ENCODE measurements at regions not wholly inside any gene's neighbourhood (a gene's known extent, or its start where the extent isn't known, plus 50 kb on each side); places are given as distances from the start of the nearest gene placed in this dataset.

- FAIRE-seq = no peak
- no peak for DNase-seq (ENCODE audit: low spot score in 2 of 2)
Measured at GRCh38 chr1:208747979-208748378, 503.8 kb upstream of the PLXNA2 start.

- FAIRE-seq = no peak
- DNase-seq (ENCODE audit: low spot score in 2 of 2) = no peak
Measured at GRCh38 chr1:208748387-208749165, 504.4 kb upstream of the PLXNA2 start.

- FAIRE-seq (no peak), DNase-seq (ENCODE audit: low spot score in 2 of 2) (no peak)
Measured at GRCh38 chr1:208756339-208756981, 512.3 kb upstream of the PLXNA2 start.

GRCh38 chr1:208757846-208758245, 513.7 kb upstream of the PLXNA2 start:
- FAIRE-seq (no peak), DNase-seq (ENCODE audit: low spot score in 2 of 2) (no peak)

- FAIRE-seq (no peak), DNase-seq (ENCODE audit: low spot score in 2 of 2) (no peak)
Measured at GRCh38 chr1:208759255-208759654, 515.1 kb upstream of the PLXNA2 start.

- DNase-seq (ENCODE audit: low spot score in 2 of 2) (no peak), FAIRE-seq (no peak)
Measured at GRCh38 chr1:208763971-208764370, 519.8 kb upstream of the PLXNA2 start.

GRCh38 chr1:208766832-208767231, 522.6 kb upstream of the PLXNA2 start:
- FAIRE-seq (no peak), DNase-seq (ENCODE audit: low spot score in 2 of 2) (no peak)

- no peak for DNase-seq (ENCODE audit: low spot score in 2 of 2)
- no peak for FAIRE-seq
Measured at GRCh38 chr1:208767816-208768215, 523.6 kb upstream of the PLXNA2 start.

- DNase-seq (ENCODE audit: low spot score in 2 of 2) (no peak), FAIRE-seq (no peak)
Measured at GRCh38 chr1:208772891-208773290, 528.7 kb upstream of the PLXNA2 start.

GRCh38 chr1:208775841-208776240, 531.7 kb upstream of the PLXNA2 start:
- DNase-seq (ENCODE audit: low spot score in 2 of 2) (no peak), FAIRE-seq (no peak)

- DNase-seq (ENCODE audit: low spot score in 2 of 2) (no peak), FAIRE-seq (no peak)
Measured at GRCh38 chr1:208778417-208778816, 534.2 kb upstream of the PLXNA2 start.

- no peak for DNase-seq (ENCODE audit: low spot score in 2 of 2)
Measured at GRCh38 chr1:208781391-208782045, 537.3 kb upstream of the PLXNA2 start.

GRCh38 chr1:208782186-208782585, 538.0 kb upstream of the PLXNA2 start:
- no peak for DNase-seq (ENCODE audit: low spot score in 2 of 2)
- FAIRE-seq = no peak

More at GRCh38 chr1:208781391-208782045, 537.3 kb upstream of the PLXNA2 start:
- no peak for FAIRE-seq

- no peak for FAIRE-seq
- no peak for DNase-seq (ENCODE audit: low spot score in 2 of 2)
Measured at GRCh38 chr1:208785629-208786028, 541.4 kb upstream of the PLXNA2 start.

GRCh38 chr1:208787219-208787618, 543.0 kb upstream of the PLXNA2 start:
- DNase-seq (ENCODE audit: low spot score in 2 of 2) (no peak), FAIRE-seq (no peak)

- DNase-seq (ENCODE audit: low spot score in 2 of 2) (no peak), FAIRE-seq (no peak)
Measured at GRCh38 chr1:208788013-208788540, 543.9 kb upstream of the PLXNA2 start.

GRCh38 chr1:208791456-208791855, 547.3 kb upstream of the PLXNA2 start:
- no peak for FAIRE-seq

GRCh38 chr1:208793861-208794345, 549.7 kb upstream of the PLXNA2 start:
- FAIRE-seq (no peak), DNase-seq (ENCODE audit: low spot score in 2 of 2) (no peak)

More at GRCh38 chr1:208791456-208791855, 547.3 kb upstream of the PLXNA2 start:
- no peak for DNase-seq (ENCODE audit: low spot score in 2 of 2)

- DNase-seq (ENCODE audit: low spot score in 2 of 2) = no peak
- FAIRE-seq = no peak
Measured at GRCh38 chr1:208799186-208799585, 555.0 kb upstream of the PLXNA2 start.

GRCh38 chr1:208803011-208803811, 559.0 kb upstream of the PLXNA2 start:
- DNase-seq (ENCODE audit: low spot score in 2 of 2) = no peak
- no peak for FAIRE-seq
